Pons (tissue), 1 donor: ENCODE measurements at regions not wholly inside any gene's neighbourhood (a gene's known extent, or its start where the extent isn't known, plus 50 kb on each side); places are given as distances from the start of the nearest gene placed in this dataset.

Experiments
- DNase-seq: peaks from one replicate; pipeline ENCODE4 v3.0.0-alpha.2; 2016; ENCODE audit warnings: low spot score

- no peak for DNase-seq
These were observed 302.8 kb downstream of the MATN1 start for GRCh38 chr1:30420519-30421050.

DNA sequence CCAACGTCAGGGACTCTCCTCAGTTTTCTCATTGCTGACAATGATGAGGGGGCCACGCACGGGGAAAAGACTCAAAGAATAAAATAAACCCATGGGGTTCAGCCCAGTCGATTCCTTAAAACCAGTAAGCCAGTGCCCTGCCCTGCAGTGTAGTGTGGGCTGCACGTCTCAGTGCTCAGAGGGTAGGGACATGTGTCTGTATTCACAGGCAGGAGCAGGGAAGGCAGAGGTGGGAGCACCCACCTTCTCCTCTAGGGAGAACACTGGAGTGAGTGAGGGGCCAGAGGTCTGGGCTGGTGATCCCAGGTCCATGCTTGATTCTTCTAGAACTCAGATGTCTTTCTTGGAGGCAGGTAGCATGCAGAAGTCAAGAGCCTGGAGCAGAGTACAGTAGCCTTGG lies 303.6 kb downstream of the MATN1 start:
- no peak for DNase-seq

DNA sequence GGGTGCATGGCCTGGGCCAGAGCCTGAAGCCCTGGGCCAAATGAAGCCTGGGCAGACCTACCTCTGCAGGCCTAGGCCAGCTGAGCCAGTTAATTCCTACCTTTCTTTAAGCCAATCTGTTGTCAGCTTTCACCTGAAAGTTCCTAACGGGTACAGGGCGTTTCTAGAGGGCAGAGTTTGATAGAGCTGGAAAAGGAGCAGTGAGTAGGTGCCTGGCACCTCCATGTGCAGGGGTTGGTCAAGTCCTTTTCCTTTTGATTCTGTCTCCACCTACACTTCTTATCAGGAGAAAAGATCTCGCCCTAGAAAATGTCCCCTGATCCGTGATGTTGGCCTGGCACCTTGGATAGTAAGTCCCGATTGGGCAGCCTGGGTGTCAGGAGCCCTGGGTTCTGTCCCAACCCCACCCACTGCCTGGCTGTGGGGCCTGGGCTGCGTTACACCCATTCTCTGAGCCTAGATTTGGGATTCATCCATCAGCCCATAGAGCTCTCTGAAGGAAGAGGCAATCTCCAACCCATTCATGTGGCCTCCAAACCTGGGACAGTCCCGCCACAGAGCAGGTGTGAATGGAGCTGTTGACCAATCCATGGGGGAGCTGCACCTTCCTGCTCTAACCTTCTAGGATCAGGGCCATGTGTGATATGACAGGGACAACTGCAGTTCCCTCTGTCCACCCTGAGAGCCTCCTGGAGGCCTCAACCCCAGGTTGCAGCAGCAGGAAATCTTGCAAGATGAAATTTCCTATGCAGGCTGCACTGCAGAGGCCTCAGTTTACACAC lies 304.3 kb downstream of the MATN1 start:
- no peak for DNase-seq

GRCh38 chr1:30418061-30418938 lies 305.1 kb downstream of the MATN1 start:
- no peak for DNase-seq

GRCh38 chr1:30417701-30418046 lies 305.7 kb downstream of the MATN1 start:
- no peak for DNase-seq

DNA sequence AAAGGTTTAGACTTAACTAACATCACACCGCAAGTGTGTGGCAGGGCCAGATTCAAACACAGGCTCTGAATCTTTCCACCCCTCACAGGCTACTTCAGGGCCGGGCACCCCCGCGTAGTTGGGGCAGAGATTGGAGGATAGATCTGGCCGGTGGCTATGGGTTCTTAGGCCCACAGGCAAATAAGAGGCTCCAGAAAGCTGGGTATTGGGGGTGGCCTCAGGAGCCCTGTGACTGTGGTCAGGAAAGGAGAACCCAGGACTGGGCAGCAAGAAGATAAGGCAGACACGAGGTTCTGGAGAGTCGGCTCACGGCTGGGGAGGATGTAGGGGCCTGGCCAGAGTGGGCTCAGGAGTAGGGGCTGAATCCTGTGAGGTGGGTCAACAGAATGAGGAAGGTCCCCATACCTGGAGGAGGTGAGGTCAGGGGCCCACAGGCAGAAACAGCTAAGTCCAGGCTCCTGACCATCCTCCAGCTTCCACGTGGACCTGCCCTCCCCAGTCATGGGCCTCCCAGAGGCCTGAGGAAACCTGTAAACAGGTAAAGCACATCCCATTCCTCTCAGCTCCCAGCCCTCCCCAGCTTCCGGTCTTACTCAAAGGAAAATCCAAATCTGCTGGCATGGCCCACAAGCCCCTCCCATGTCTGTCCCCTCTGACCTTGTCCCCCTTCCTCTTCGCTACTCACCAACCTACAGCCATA lies 306.2 kb downstream of the MATN1 start:
- no peak for DNase-seq

- no peak for DNase-seq
These were observed 307.1 kb downstream of the MATN1 start for GRCh38 chr1:30416221-30416820.

DNA sequence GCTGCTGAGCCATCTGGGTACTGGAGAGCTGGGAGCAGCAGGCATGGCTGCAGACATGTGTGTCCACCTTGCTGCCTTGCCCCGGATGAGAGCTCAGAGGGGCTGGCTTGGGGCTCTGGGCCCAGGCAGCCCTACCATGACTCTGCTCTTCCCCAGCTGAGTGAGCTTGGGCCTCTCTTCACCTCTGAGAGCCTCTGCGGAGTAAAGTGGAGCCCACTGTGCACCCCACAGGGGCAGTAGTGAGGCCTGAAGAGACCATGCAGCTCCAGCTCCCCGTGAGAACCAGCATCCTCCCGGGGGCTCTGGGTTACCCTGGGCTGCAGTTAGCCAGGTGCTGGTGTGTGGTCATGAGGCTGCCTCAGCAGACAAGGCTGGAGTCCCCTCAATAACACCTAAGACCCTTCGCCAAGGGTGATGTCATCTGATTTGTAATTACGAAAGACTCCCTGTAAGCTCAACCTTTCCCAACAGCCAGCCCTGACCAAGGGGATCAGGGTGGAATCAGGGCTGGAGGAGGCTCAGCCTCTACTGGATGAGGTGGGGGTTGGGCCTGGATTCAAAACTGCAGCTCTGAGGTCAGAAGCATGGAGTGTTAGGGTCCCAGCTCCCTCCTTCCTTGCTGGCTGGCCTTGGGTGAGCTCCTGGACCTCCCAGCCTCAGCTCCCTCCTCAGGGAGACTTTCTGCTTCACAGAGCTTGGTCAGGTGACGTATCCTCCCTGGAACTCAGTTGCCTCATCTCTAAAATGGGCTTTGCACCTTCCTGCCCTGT lies 308.0 kb downstream of the MATN1 start:
- DNase-seq = no peak

DNA sequence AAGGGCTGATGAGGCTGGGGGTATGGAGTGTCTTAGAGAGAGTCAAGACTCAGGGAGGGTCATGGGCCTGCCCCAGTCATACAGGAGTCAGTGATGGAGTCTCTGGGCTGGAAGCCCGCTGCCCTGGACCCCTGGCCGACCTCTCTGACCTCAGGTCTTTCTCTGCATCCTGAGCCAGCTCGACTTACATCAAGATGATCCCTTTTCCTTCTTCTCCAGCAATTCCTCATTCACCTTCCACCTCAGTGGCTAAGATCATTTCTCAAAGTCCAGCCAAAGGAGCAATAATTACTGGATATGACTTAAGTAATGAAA lies 308.6 kb downstream of the MATN1 start:
- DNase-seq = no peak

DNA sequence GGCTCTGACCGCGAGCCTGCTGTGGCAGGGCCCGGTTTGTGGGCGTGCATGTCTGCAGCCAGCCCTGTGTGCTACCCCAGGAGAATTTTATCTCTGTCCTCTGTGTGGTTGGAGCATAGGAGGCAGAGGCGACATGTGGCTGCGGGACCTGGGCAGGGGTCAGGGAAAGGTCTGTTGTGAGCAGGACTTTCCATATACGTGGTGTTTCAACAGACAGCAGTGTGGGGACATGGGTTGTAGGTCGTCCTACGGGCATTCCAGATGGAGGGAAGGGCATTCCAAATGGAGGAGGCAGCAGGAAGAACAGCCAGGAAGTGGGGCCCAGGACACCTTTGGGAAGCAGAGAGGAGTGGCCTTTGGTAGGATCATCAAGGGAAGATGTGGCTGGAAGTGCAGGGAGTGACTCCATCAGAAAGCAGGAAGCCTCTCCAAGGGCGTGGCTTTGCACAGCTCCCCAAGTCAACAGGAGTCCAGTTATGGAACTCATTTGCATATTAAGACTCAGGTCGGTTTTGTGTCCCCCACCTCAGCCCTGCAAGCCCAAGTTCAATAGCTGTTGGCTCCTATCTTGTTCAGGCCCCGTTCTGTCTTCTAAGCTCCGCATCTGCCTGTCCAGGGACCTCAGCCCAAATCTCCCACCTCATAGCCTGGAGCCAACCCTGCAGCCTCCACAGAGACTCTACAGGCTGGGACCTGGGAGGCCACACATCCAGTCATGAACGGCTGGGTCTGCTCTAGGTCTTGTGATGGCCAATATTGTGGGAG lies 309.1 kb downstream of the MATN1 start:
- DNase-seq = no peak

- DNase-seq = no peak
These were observed 309.8 kb downstream of the MATN1 start for GRCh38 chr1:30413606-30414005.

DNA sequence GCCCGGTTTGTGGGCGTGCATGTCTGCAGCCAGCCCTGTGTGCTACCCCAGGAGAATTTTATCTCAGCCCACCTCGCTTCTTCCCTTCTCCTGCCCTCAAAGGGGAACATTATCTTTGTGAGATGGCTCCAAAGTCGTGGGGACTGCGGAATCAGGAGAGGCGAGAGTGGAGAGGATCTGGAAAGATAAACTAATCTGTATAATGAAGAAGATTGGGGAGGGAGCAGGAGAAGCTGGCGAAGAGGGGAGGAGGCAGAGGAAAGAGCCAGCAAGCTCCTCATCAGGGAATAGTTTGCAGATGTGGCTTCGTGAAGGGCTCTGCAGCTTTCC lies 310.3 kb downstream of the MATN1 start:
- DNase-seq = no peak

- no peak for DNase-seq
These were observed 310.9 kb downstream of the MATN1 start for GRCh38 chr1:30412241-30413110.

- DNase-seq = no peak
These were observed 312.2 kb downstream of the MATN1 start for GRCh38 chr1:30411206-30411605.

- no peak for DNase-seq
These were observed 313.1 kb downstream of the MATN1 start for GRCh38 chr1:30410153-30410851.

GRCh38 chr1:30409476-30410152 lies 313.8 kb downstream of the MATN1 start:
- DNase-seq = no peak

GRCh38 chr1:30407865-30408580 lies 315.4 kb downstream of the MATN1 start:
- DNase-seq = no peak
